Hypothalamus (tissue), 51 donors: ENCODE measurements at regions not wholly inside any gene's neighbourhood (a gene's known extent, or its start where the extent isn't known, plus 50 kb on each side); places are given as distances from the start of the nearest gene placed in this dataset.
"Not testable (repeated sequence)": the region's sequence is repeated elsewhere in the genome, so short reads cannot be mapped to it uniquely, and the experiment has no call there.

Source experiments
- DNase-seq, 51 donors: peaks; one replicate each; lab custom pipeline; 2025; lab: John Stamatoyannopoulos, UW

DNA sequence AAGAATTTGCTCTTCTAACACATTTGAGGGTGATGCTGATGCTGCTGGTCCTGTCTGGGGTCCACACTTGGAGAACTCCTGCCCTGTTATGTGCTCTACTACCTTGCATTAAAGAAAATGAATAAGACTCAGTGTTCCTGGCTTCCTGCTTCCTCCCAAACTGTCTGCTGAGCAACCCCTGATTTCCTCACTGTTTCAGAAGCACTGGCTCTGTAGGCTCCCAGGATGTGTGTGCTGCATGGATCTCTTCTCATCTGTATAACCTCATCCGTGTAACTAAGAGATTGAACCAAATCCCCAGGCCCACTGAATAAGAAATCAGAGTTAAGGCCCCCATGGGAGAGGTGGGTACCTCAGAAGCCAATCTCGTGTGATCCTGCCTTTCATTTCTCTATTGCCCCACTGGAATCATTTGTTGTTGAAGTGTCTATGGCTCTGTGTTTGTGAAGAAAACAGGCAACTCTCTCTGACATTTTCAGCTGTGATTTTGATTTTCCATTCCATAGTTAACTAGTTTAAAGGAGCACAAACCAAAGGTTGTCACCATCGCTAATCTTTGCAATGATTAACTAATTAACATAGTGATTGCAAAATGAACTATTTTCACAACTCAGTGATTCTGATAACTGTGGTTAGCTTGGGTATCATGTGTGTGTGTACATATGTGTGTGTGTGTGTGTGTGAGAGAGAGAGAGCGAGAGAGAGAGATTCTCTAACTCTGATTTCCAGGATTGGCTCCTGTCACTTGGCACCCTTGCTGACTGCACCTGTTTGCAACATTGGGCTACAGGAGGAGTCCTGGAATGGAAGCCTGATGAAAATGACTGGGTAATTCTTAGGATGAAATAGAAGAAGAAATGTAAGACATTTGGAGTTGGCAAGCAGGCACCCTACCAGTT lies 196.2 kb downstream of the SLC38A4 start:
- no peak for DNase-seq

DNA sequence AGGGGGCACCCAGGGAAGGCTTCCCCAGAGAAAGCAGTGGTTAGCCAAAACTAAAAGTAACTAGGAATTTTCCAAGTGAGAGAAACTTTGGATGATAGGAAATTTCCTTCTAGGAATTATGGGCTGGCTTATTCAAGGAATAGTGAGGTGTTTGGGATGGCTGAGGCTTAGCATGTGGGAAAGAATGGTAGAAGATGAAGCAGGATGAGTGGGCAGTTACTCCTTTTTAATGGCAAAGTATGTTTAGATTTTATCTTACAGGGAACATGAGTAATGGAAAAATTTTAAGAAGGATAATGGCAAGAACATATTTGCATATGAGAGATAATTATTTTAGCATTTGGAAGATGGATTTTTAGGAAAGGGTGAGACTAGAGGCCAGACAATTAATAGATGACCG lies 197.6 kb downstream of the SLC38A4 start:
- DNase-seq, result no peak

DNA sequence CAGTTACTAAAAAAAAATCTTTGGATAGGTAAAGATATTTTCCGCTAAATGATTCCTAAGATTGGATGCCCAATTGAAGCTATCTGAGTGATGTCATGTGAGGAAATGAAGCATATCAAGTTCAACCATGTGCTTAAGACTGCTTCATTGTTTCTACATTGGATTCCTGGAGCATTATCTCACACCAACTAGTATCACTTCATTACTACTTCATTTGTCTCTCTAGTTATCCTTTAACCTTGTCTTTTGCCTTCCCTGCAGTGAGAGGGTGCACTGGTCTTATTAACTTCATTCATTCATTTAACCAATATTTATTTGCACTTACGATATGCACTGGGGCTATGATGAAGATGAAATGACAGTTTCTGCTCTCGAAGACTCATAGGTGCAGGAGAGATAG lies 198.1 kb downstream of the SLC38A4 start:
- DNase-seq, result no peak

DNA sequence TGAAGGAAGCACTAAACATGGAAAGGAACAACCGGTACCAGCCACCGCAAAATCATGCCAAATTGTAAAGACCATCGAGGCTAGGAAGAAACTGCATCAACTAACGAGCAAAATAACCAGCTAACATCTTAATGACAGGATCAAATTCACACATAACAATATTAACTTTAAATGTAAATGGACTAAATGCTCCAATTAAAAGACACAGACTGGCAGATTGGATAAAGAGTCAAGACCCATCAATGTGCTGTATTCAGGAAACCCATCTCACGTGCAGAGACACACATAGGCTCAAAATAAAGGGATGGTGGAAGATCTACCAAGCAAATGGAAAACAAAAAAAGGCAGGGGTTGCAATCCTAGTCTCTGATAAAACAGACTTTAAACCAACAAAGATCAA lies 206.3 kb downstream of the SLC38A4 start:
- DNase-seq, result not testable (repeated sequence)

DNA sequence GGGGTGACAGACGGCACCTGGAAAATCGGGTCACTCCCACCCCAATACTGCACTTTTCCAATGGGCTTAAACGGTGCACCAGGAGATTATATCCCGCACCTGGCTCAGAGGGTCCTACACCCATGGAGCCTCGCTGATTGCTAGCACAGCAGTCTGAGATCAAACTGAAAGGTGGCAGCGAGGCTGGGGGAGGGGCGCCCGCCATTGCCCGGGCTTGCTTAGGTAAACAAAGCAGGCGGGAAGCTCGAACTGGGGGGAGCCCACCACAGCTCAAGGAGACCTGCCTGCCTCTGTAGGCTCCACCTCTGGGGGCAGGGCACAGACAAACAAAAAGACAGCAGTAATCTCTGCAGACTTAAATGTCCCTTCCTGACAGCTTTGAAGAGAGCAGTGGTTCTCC lies 208.1 kb downstream of the SLC38A4 start:
- not testable (repeated sequence) for DNase-seq

- no peak for DNase-seq
Measured at GRCh38 chr12:46617167-46617566, 208.6 kb downstream of the SLC38A4 start.

GRCh38 chr12:46610754-46611153 lies 215.0 kb downstream of the SLC38A4 start:
- DNase-seq, result no peak

DNA sequence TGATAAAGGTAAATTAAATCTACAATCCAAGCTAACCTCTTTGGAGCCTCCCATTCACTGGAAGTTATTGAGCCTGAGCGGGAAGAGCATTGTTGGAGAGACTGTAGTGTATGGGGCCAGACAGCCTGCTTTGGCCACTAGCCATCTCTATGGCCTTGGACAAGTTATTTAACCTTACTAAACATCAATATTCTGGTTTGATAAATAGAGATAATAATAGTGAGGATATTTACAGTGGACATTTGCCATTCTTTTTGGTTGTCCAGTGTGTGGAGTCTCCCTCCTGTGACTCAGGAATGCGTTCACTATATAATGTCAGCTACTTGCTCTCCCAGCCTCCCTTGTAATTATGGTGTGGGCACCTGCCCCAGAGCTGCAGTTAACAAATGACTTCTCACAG lies 216.1 kb downstream of the SLC38A4 start:
- no peak for DNase-seq

DNA sequence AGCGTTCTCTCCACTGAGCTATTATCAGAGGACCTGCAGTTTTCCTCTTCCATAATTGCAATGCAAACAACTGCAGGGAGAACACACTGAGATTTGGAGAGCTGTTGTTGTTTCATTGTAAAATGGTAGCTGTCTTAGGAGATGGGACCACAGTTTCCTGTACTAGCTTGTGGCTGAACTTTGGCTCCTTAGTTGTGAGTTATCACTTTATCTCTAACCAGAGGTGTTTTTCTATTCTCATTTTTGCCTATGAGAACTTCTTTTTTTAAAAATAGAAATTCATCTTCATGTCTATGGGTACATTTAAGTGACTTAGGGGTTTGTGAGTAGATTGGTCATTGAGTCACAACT lies 216.5 kb downstream of the SLC38A4 start:
- DNase-seq, result no peak

DNA sequence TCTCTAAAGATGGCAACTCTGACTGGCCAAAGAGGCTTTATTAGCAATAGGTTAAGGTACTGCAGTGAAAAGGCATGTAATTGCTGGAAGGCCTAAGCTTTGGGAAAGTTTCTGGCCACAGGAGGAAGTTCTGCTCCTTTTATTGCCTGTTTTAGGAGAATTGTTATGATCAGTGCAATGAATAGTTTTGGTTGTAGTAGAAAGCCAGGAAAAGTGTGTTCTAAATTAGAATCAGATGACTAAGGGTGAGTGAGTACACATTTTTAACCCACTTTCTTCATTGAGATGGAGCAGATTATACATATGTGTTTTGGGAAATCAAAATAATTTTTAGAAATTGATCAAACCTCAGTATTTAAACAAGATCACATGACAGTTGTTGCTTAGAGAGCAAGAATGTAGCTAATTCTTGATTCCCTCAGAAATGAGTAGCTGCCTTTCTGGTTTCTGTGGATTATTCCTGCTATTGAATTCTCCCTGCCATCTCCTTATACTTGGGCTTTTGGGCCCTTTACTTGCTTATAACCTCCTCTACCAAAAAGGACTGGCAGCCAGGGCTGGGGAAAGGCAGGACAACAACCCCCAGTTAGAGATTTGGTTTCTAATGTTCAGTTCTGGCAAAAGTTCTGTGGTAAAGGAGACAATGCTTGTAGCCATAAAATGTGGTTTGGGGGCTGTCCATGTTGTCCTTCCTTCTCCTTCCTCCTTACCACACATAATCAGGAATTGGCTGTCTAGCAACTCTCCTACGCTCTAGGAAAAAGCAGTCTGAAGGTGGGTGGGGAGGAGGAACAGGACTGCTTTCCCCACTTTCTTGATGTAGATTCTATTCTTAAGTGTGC lies 217.1 kb downstream of the SLC38A4 start:
- peak in 1 of 51 donors; percentile 2 for DNase-seq

DNA sequence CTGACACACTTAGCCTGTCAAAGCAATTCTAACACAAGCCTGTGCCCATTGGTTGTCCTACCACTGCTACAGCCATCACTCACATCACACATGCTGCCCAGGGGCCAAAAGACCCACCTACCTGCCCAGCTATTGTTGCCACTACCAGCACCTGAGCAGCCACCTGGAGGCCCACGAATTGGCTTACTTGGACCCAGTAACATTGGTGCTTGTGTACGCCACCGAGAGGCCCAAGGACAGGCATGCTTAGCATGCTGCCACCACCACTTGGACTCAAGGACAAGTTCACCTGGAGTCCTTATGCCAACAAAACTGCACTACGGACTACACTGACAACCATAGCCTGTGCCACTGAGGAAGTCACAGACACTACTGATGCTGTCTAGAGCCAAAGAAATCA lies 221.1 kb downstream of the SLC38A4 start:
- DNase-seq, result no peak

GRCh38 chr12:46603776-46604456 lies 221.9 kb downstream of the SLC38A4 start:
- DNase-seq, result no peak

GRCh38 chr12:46602474-46602873 lies 223.3 kb downstream of the SLC38A4 start:
- DNase-seq, result no peak

- no peak for DNase-seq
Measured at GRCh38 chr12:46590991-46591703, 218.6 kb upstream of the SLC38A2 start.

GRCh38 chr12:46585854-46586621 lies 213.5 kb upstream of the SLC38A2 start:
- no peak for DNase-seq

DNA sequence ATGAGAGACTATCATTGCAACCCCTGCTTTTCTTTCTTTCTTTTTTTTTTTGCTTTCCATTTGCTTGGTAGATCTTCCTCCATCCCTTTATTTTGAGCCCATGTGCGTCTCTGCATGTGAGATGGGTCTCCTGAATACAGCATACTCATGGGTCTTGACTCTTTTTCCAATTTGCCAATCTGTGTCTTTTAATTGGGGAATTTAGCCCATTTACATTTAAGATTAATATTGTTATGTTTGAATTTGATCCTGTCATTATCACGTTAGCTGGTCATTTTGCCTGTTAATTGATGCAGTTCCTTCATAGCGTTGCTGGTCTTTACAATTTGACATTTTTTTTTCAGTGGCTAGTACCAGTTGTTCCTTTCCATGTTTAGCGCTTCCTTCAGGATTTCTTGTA lies 211.5 kb upstream of the SLC38A2 start:
- DNase-seq, result not testable (repeated sequence)

DNA sequence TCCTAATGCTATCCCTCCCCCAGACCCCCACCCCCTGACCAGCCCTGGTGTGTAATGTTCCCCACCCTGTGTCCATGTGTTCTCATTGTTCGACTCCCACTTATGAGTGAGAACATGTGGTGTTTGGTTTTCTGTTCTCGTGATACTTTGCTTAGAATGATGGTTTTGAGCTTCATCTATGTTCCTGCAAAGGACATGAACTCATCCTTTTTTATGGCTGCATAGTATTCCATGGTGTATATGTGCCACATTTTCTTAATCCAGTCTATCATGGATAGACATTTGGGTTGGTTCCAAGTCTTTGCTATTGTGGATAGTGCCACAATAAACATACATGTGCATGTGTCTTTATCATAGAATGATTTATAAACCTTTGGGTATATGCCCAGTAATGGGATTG lies 209.4 kb upstream of the SLC38A2 start:
- not testable (repeated sequence) for DNase-seq

GRCh38 chr12:46580445-46580844 lies 207.9 kb upstream of the SLC38A2 start:
- DNase-seq, result no peak

GRCh38 chr12:46579474-46579873 lies 206.9 kb upstream of the SLC38A2 start:
- DNase-seq, result no peak
